SHP77 treated with DMSO at 0.1 percent for 48 hours (cell line): ENCODE measurements at regions not wholly inside any gene's neighbourhood (a gene's known extent, or its start where the extent isn't known, plus 50 kb on each side); places are given as distances from the start of the nearest gene placed in this dataset.
"Not testable (repeated sequence)": the region's sequence is repeated elsewhere in the genome, so short reads cannot be mapped to it uniquely, and the experiment has no call there.

ENCODE experiments used
- DNase-seq: peaks from one replicate; lab custom pipeline; 2025; lab: John Stamatoyannopoulos, UW

- not testable (repeated sequence) for DNase-seq
Measured at GRCh38 chr1:164006186-164006585, 552.8 kb upstream of the PBX1 start.

GRCh38 chr1:164006621-164007020 is 552.4 kb upstream of the PBX1 start:
- DNase-seq: no peak

GRCh38 chr1:164017239-164017638 is 541.7 kb upstream of the PBX1 start:
- DNase-seq: peak; percentile 63

GRCh38 chr1:164020391-164020790 is 538.6 kb upstream of the PBX1 start:
- no peak for DNase-seq

GRCh38 chr1:164021813-164022212 is 537.2 kb upstream of the PBX1 start:
- no peak for DNase-seq

GRCh38 chr1:164033782-164034181 is 525.2 kb upstream of the PBX1 start:
- DNase-seq: no peak

- no peak for DNase-seq
Measured at GRCh38 chr1:164040754-164041153, 518.2 kb upstream of the PBX1 start.

GRCh38 chr1:164051782-164052181 is 507.2 kb upstream of the PBX1 start:
- no peak for DNase-seq

GRCh38 chr1:164054331-164054730 is 504.7 kb upstream of the PBX1 start:
- no peak for DNase-seq

GRCh38 chr1:164058198-164058597 is 500.8 kb upstream of the PBX1 start:
- no peak for DNase-seq

GRCh38 chr1:164061528-164061927 is 497.5 kb upstream of the PBX1 start:
- DNase-seq: no peak

GRCh38 chr1:164064501-164064900 is 494.5 kb upstream of the PBX1 start:
- DNase-seq: no peak

GRCh38 chr1:164071288-164071687 is 487.7 kb upstream of the PBX1 start:
- DNase-seq: no peak

- no peak for DNase-seq
Measured at GRCh38 chr1:164086832-164087231, 472.2 kb upstream of the PBX1 start.

- no peak for DNase-seq
Measured at GRCh38 chr1:164087906-164088453, 471.0 kb upstream of the PBX1 start.

GRCh38 chr1:164092603-164093353 is 466.2 kb upstream of the PBX1 start:
- no peak for DNase-seq

- no peak for DNase-seq
Measured at GRCh38 chr1:164093543-164093942, 465.4 kb upstream of the PBX1 start.

GRCh38 chr1:164101802-164102201 is 457.2 kb upstream of the PBX1 start:
- no peak for DNase-seq

GRCh38 chr1:164131949-164132348 is 427.0 kb upstream of the PBX1 start:
- DNase-seq: no peak

- DNase-seq: no peak
Measured at GRCh38 chr1:164137273-164137925, 421.6 kb upstream of the PBX1 start.

GRCh38 chr1:164141797-164142196 is 417.2 kb upstream of the PBX1 start:
- no peak for DNase-seq

GRCh38 chr1:164154622-164155021 is 404.4 kb upstream of the PBX1 start:
- DNase-seq: no peak

GRCh38 chr1:164155347-164155746 is 403.6 kb upstream of the PBX1 start:
- DNase-seq: no peak
